Spleen (tissue), 7 donors: ENCODE measurements at regions not wholly inside any gene's neighbourhood (a gene's known extent, or its start where the extent isn't known, plus 50 kb on each side); places are given as distances from the start of the nearest gene placed in this dataset.

ENCODE experiments used
- CTCF ChIP-seq, 11 experiments: fragments of 200-600 bp in 7 of 11; fragments of 450-650 bp in 4 of 11; sonication (generic) in 4 of 11; IDR thresholded peaks in 8 of 11; conservative IDR thresholded peaks in 3 of 11; 1 replicate in 7 of 11; 2 replicates in 4 of 11; pipeline versions ENCODE4 v1.4.0 to v1.8.0; 2016 to 2021; ENCODE audit warnings: antibody characterized with exemption in 11 of 11, inconsistent platforms in 4 of 11, mild to moderate bottlenecking in 1 of 11
- POLR2A ChIP-seq, 3 donors: fragments of 450-650 bp; IDR thresholded peaks; one replicate each; pipeline ENCODE4 v1.5.1; 2017; ENCODE audit warnings: antibody characterized with exemption in 3 of 3, mild to moderate bottlenecking in 1 of 3
- donor health status: DM: no; HTN: no; CAD: no; lungs with moderate emphysema.
- donor health status: DM: no; HTN: no; CAD: no.
- donor health status: DM: no; HTN: no; CAD: no.

GRCh38 chr2:34025196-34025595 is 426.1 kb upstream of the FAM98A start:
- TF ChIP-seq CTCF (IDR thresholded peaks at IDR 0.05 in 8 of 11, conservative IDR thresholded peaks at IDR 0.05 in 3 of 11) (no peak), POLR2A (IDR thresholded peaks at IDR 0.05) (no peak)
